Ramos (cell line): ENCODE measurements at regions not wholly inside any gene's neighbourhood (a gene's known extent, or its start where the extent isn't known, plus 50 kb on each side); places are given as distances from the start of the nearest gene placed in this dataset.
"Not testable (repeated sequence)": the region's sequence is repeated elsewhere in the genome, so short reads cannot be mapped to it uniquely, and the experiment has no call there.

Experiments
- in situ Hi-C: fragments of 300-500 bp; cut with MboI; formaldehyde crosslinking; loops from one replicate; pipeline ENCODE4 v1.14.3; 2022; ENCODE audit warnings: low sequenced_read_pairs; ENCODE audit not compliant: unreplicated experiment

GRCh38 chr1:118479351-118479750, 294.3 kb upstream of the SPAG17 start:
- in situ Hi-C loops: no loop called here

GRCh38 chr1:118473825-118474224, 288.8 kb upstream of the SPAG17 start:
- in situ Hi-C loops: loop anchor here (5.0 kb wide), 1 partner anchor 42 kb away; no protein-coding TSS in a partner anchor

- in situ Hi-C loops: not testable (repeated sequence)
Measured at GRCh38 chr1:118464460-118464859, 279.4 kb upstream of the SPAG17 start.

GRCh38 chr1:118461154-118461553, 276.1 kb upstream of the SPAG17 start:
- in situ Hi-C loops: no loop called here

GRCh38 chr1:118459871-118460270, 274.8 kb upstream of the SPAG17 start:
- in situ Hi-C loops: no loop called here

GRCh38 chr1:118453856-118454255, 268.8 kb upstream of the SPAG17 start:
- in situ Hi-C loops: not testable (repeated sequence)

- in situ Hi-C loops: no loop called here
Measured at GRCh38 chr1:118445156-118445555, 260.1 kb upstream of the SPAG17 start.

GRCh38 chr1:118442214-118442613, 257.2 kb upstream of the SPAG17 start:
- in situ Hi-C loops: no loop called here

GRCh38 chr1:118437664-118438063, 252.6 kb upstream of the SPAG17 start:
- in situ Hi-C loops: no loop called here

GRCh38 chr1:118429856-118430255, 244.8 kb upstream of the SPAG17 start:
- in situ Hi-C loops: loop anchor here (5.0 kb wide), 1 partner anchor 42 kb away; no protein-coding TSS in a partner anchor

- in situ Hi-C loops: no loop called here
Measured at GRCh38 chr1:118421868-118422350, 236.9 kb upstream of the SPAG17 start.

- in situ Hi-C loops: no loop called here
Measured at GRCh38 chr1:118404024-118404423, 219.0 kb upstream of the SPAG17 start.

- in situ Hi-C loops: no loop called here
Measured at GRCh38 chr1:118397496-118397859, 212.4 kb upstream of the SPAG17 start.

GRCh38 chr1:118396829-118397495, 211.9 kb upstream of the SPAG17 start:
- in situ Hi-C loops: no loop called here

GRCh38 chr1:118396279-118396678, 211.3 kb upstream of the SPAG17 start:
- in situ Hi-C loops: no loop called here

GRCh38 chr1:118395430-118395991, 210.5 kb upstream of the SPAG17 start:
- in situ Hi-C loops: no loop called here

GRCh38 chr1:118390955-118391354, 205.9 kb upstream of the SPAG17 start:
- in situ Hi-C loops: no loop called here

GRCh38 chr1:118388301-118388959, 203.4 kb upstream of the SPAG17 start:
- in situ Hi-C loops: no loop called here

- in situ Hi-C loops: no loop called here
Measured at GRCh38 chr1:118381197-118381869, 196.3 kb upstream of the SPAG17 start.

- in situ Hi-C loops: not testable (repeated sequence)
Measured at GRCh38 chr1:118377183-118377582, 192.2 kb upstream of the SPAG17 start.

- in situ Hi-C loops: no loop called here
Measured at GRCh38 chr1:118371612-118372011, 186.6 kb upstream of the SPAG17 start.
